ENCODE measurements at regions not wholly inside any gene's neighbourhood (a gene's known extent, or its start where the extent isn't known, plus 50 kb on each side); places are given as distances from the start of the nearest gene placed in this dataset.

- no peaks in the 10 kb centered on the region for H3K9me3 ChIP-seq
- peaks cover 0 to 17% of the 10 kb centered on the region in 2 donors for H3K27me3 ChIP-seq
- TF ChIP-seq POLR2AphosphoS5 (IDR thresholded peaks at IDR 0.05) (no peak), POLR2A (IDR thresholded peaks at IDR 0.05) (no peak)
- TF ChIP-seq, protein P1, sequence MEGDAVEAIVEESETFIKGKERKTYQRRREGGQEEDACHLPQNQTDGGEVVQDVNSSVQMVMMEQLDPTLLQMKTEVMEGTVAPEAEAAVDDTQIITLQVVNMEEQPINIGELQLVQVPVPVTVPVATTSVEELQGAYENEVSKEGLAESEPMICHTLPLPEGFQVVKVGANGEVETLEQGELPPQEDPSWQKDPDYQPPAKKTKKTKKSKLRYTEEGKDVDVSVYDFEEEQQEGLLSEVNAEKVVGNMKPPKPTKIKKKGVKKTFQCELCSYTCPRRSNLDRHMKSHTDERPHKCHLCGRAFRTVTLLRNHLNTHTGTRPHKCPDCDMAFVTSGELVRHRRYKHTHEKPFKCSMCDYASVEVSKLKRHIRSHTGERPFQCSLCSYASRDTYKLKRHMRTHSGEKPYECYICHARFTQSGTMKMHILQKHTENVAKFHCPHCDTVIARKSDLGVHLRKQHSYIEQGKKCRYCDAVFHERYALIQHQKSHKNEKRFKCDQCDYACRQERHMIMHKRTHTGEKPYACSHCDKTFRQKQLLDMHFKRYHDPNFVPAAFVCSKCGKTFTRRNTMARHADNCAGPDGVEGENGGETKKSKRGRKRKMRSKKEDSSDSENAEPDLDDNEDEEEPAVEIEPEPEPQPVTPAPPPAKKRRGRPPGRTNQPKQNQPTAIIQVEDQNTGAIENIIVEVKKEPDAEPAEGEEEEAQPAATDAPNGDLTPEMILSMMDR (IDR thresholded peaks at IDR 0.05): no peak
- no peak overlapping the region for H3K27ac ChIP-seq
- H3K4me3 ChIP-seq: no peak overlapping the region
- DNase-seq (ENCODE audit: low spot score in 2 of 2): no peak
- no peaks in the 10 kb centered on the region for H3K36me3 ChIP-seq
- no peaks in the 10 kb centered on the region for H3K4me1 ChIP-seq
- intact Hi-C loops (cut with DNase I; ENCODE audit: low total_unique reads): no loop called here
Measured at GRCh38 chr13:112124141-112124540, 57.2 kb downstream of the SOX1 start.

- Histone ChIP-seq H3K4me1 (no peaks in the 10 kb centered on the region), H3K9me3 (no peaks in the 10 kb centered on the region), H3K27ac (no peak overlapping the region), H3K27me3 (peaks cover 0 to 35% of the 10 kb centered on the region in 2 donors), H3K4me3 (no peak overlapping the region), H3K36me3 (no peaks in the 10 kb centered on the region)
- TF ChIP-seq, protein P1 (IDR thresholded peaks at IDR 0.05): no peak
- no peak for DNase-seq (ENCODE audit: low spot score in 2 of 2)
- intact Hi-C loops (cut with DNase I; ENCODE audit: low total_unique reads): no loop called here
Measured at GRCh38 chr13:112127564-112128330, 60.8 kb downstream of the SOX1 start.

- H3K36me3 ChIP-seq: no peaks in the 10 kb centered on the region
- H3K27me3 ChIP-seq: peaks cover 0 to 38% of the 10 kb centered on the region in 2 donors
- TF ChIP-seq POLR2A (IDR thresholded peaks at IDR 0.05): no peak
- TF ChIP-seq POLR2AphosphoS5 (IDR thresholded peaks at IDR 0.05): no peak
- TF ChIP-seq, protein P1 (IDR thresholded peaks at IDR 0.05): no peak
- no peaks in the 10 kb centered on the region for H3K4me1 ChIP-seq
- intact Hi-C loops (cut with DNase I; ENCODE audit: low total_unique reads): no loop called here
- H3K27ac ChIP-seq: no peak overlapping the region
- H3K4me3 ChIP-seq: no peak overlapping the region
- DNase-seq (ENCODE audit: low spot score in 2 of 2): peak in 1 of 2 donors; percentile 35
- H3K9me3 ChIP-seq: no peaks in the 10 kb centered on the region
Measured at GRCh38 chr13:112128331-112128610, 61.3 kb downstream of the SOX1 start.

DNA sequence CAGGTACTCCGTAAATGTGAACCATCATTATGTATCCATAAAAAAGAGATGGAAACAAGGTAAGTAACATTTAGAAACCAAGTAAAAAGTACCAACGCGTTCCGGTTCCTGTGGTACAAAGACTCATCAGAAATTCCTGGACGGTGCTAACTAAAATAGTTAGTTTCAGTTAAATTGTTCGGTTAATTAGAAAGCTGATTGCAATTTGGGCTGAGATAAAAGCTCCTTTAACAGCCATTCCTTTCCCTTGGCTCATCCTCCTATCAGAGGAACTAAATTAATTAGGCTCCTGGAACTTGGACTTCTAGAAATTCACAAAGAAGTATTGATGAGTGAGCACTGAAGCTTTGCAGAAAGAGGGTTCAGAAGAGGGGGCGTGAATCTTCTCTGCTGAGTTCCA is 63.5 kb downstream of the SOX1 start:
- intact Hi-C loops (cut with DNase I; ENCODE audit: low total_unique reads): no loop called here
- H3K36me3 ChIP-seq: no peaks in the 10 kb centered on the region
- H3K27ac ChIP-seq: no peak overlapping the region
- H3K4me1 ChIP-seq: no peaks in the 10 kb centered on the region
- no peak for DNase-seq (ENCODE audit: low spot score in 2 of 2)
- H3K27me3 ChIP-seq: peaks cover 0 to 46% of the 10 kb centered on the region in 2 donors
- no peaks in the 10 kb centered on the region for H3K9me3 ChIP-seq
- no peak overlapping the region for H3K4me3 ChIP-seq
- TF ChIP-seq, protein P1 (IDR thresholded peaks at IDR 0.05): no peak
- TF ChIP-seq POLR2A (IDR thresholded peaks at IDR 0.05) (no peak), POLR2AphosphoS5 (IDR thresholded peaks at IDR 0.05) (no peak)

GRCh38 chr13:112131081-112131712 is 64.2 kb downstream of the SOX1 start:
- Histone ChIP-seq H3K9me3 (no peaks in the 10 kb centered on the region), H3K27me3 (peaks cover 0 to 50% of the 10 kb centered on the region in 2 donors)
- DNase-seq (ENCODE audit: low spot score in 2 of 2): peak in 1 of 2 donors; percentile 25

More at GRCh38 chr13:112131081-112131712, 64.2 kb downstream of the SOX1 start:
- Histone ChIP-seq H3K4me1 (no peaks in the 10 kb centered on the region), H3K36me3 (no peaks in the 10 kb centered on the region), H3K4me3 (no peak overlapping the region), H3K27ac (no peak overlapping the region)
- intact Hi-C loops (cut with DNase I; ENCODE audit: low total_unique reads): no loop called here
- TF ChIP-seq POLR2AphosphoS5 (IDR thresholded peaks at IDR 0.05) (no peak), POLR2A (IDR thresholded peaks at IDR 0.05) (no peak)
- TF ChIP-seq, protein P1 (IDR thresholded peaks at IDR 0.05): no peak
